PC-3 (cell line): ENCODE measurements at regions not wholly inside any gene's neighbourhood (a gene's known extent, or its start where the extent isn't known, plus 50 kb on each side); places are given as distances from the start of the nearest gene placed in this dataset.

Experiments
- ATAC-seq: fragments of 200-7000 bp; cut with Tn5 transposase; 2 replicates; pipeline ENCODE4 v1.9.1; 2020; ENCODE audit warnings: mild to moderate bottlenecking, moderate library complexity
- BruUV-seq: library from RNA; stranded (reverse); fragments of 400-500 nt; replicated peaks from 2 replicates; lab custom pipeline; 2021; lab: Mats Ljungman, UMichigan
- CTCF ChIA-PET: fragments of 300-600 bp; sonication (Branson Sonifier 250); formaldehyde crosslinking; loops from one replicate; lab custom pipeline; 2022; ENCODE audit warnings: antibody characterized with exemption; lab: Charles Lee
- POLR2A ChIA-PET: fragments of 300-600 bp; sonication (Branson Sonifier 250); formaldehyde crosslinking; loops from one replicate; lab custom pipeline; 2022; ENCODE audit warnings: antibody characterized with exemption; ENCODE audit not compliant: unreplicated experiment; lab: Charles Lee
- DNase-seq: peaks from one replicate; pipeline ENCODE4 v3.0.0-alpha.2; 2015
- H2AFZ ChIP-seq: fragments of 300-600 bp; sonication (generic); 2 replicates; pipeline ENCODE4 v1.6.0; 2016; ENCODE audit warnings: antibody characterized with exemption, low read length
- H3F3A ChIP-seq: fragments of 300-600 bp; sonication (generic); one replicate; pipeline ENCODE4 v1.6.0; 2017; ENCODE audit warnings: antibody characterized with exemption, low read length, control low read depth, mild to moderate bottlenecking; ENCODE audit not compliant: unreplicated experiment
- H3K27ac ChIP-seq: fragments of 300-600 bp; sonication (generic); 2 replicates; pipeline ENCODE4 v1.5.1; 2016; ENCODE audit warnings: mild to moderate bottlenecking, low read length
- H3K27me3 ChIP-seq: fragments of 300-600 bp; sonication (generic); 2 replicates; pipeline ENCODE4 v1.6.1; 2016; ENCODE audit warnings: low read length, mixed read lengths
- H3K36me3 ChIP-seq: fragments of 300-600 bp; sonication (generic); 2 replicates; pipeline ENCODE4 v1.6.1; 2016; ENCODE audit warnings: low read depth, mixed run types, low read length, mixed read lengths
- H3K4me1 ChIP-seq: fragments of 300-600 bp; sonication (generic); 2 replicates; pipeline ENCODE4 v1.5.1; 2016; ENCODE audit warnings: low read length; ENCODE audit not compliant: insufficient read depth
- H3K4me2 ChIP-seq: fragments of 300-600 bp; sonication (generic); 2 replicates; pipeline ENCODE4 v1.6.0; 2016; ENCODE audit warnings: low read length
- H3K4me3 ChIP-seq: fragments of 300-600 bp; sonication (generic); 2 replicates; pipeline ENCODE4 v1.5.1; 2016; ENCODE audit warnings: mild to moderate bottlenecking, low read length, mixed read lengths
- H3K79me2 ChIP-seq: fragments of 300-600 bp; sonication (generic); 2 replicates; pipeline ENCODE4 v1.6.1; 2017; ENCODE audit warnings: low read length, mixed read lengths
- H3K9ac ChIP-seq: fragments of 300-600 bp; sonication (generic); 2 replicates; pipeline ENCODE4 v1.6.0; 2016; ENCODE audit warnings: mild to moderate bottlenecking, low read length
- H3K9me2 ChIP-seq: fragments of 300-600 bp; sonication (generic); replicated peaks from 2 replicates; pipeline ENCODE4 v1.6.1; 2016; ENCODE audit warnings: mixed run types, low read length, mixed read lengths
- H3K9me3 ChIP-seq: fragments of 300-600 bp; sonication (generic); 2 replicates; pipeline ENCODE4 v1.6.1; 2016; ENCODE audit warnings: low read length, mixed read lengths
- H4K20me1 ChIP-seq: fragments of 300-600 bp; sonication (generic); 2 replicates; pipeline ENCODE4 v1.6.1; 2016; ENCODE audit warnings: low read length, mixed read lengths
- EZH2 ChIP-seq: fragments of 300-600 bp; sonication (generic); IDR thresholded peaks from one replicate; pipeline ENCODE4 v1.6.1; 2017; ENCODE audit warnings: antibody characterized with exemption, mild to moderate bottlenecking, low read length; ENCODE audit not compliant: unreplicated experiment
- EZH2phosphoT487 ChIP-seq: fragments of 300-600 bp; sonication (generic); IDR thresholded peaks from 2 replicates; pipeline ENCODE4 v1.6.1; 2018; ENCODE audit warnings: mild to moderate bottlenecking, antibody characterized with exemption, low read length, borderline replicate concordance
- intact Hi-C: fragments of 100-400 bp; cut with micrococcal nuclease; formaldehyde crosslinking; loops from 2 replicates; pipeline ENCODE4 v1.9.0; 2023
- TF ChIP-seq, protein P1 (sequence below): fragments of 300-600 bp; sonication (generic); conservative IDR thresholded peaks from 2 replicates; pipeline ENCODE4 v1.5.1; 2017; ENCODE audit warnings: antibody characterized with exemption, low read depth, mild to moderate bottlenecking, low read length

DNA sequence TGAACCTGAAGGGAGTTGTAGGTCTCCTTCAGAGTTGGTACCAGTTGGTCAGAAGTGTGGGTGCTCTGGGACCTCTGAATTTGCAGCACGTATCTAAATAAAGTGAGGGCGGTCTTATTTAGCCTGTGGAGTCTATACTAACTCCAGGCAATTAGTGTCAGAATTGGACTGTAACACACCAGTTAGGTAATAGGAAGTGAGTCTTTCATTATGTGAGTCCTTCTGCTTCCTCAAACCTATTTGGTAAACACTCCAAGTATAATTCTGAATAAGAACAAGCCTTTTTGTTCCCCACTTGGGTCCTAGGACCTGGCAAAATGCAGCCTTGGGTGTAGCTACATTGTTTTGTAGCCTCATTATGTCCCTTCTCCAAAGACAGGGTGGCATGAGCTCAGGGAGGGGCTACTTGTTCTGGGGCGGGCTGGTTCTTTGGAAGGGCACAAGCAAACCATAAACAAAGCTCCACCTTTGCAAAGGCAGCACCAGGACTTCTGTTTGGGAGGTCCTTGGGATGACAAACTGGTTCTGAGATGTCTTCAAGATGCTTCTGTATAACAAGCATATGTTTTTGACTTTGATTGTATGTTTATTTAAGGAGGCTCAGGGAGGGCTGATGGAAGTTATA is 418.0 kb downstream of the ZNF536 start:
- no TSS peak for BruUV-seq
- Histone ChIP-seq H2AFZ (no peak overlapping the region), H3K9me3 (no peaks in the 10 kb centered on the region), H3K27me3 (no peaks in the 10 kb centered on the region), H4K20me1 (no peaks in the 10 kb centered on the region), H3K4me3 (no peak overlapping the region), H3K27ac (no peak overlapping the region), H3K36me3 (no peaks in the 10 kb centered on the region), H3K79me2 (no peaks in the 10 kb centered on the region), H3K4me2 (no peak overlapping the region), H3K4me1 (no peaks in the 10 kb centered on the region), H3K9me2 (no peaks in the 10 kb centered on the region), H3F3A (no peaks in the 10 kb centered on the region), H3K9ac (no peak overlapping the region)
- intact Hi-C loops, result no loop called here
- no peak for TF ChIP-seq EZH2phosphoT487
- TF ChIP-seq EZH2, result no peak
- TF ChIP-seq, protein P1, sequence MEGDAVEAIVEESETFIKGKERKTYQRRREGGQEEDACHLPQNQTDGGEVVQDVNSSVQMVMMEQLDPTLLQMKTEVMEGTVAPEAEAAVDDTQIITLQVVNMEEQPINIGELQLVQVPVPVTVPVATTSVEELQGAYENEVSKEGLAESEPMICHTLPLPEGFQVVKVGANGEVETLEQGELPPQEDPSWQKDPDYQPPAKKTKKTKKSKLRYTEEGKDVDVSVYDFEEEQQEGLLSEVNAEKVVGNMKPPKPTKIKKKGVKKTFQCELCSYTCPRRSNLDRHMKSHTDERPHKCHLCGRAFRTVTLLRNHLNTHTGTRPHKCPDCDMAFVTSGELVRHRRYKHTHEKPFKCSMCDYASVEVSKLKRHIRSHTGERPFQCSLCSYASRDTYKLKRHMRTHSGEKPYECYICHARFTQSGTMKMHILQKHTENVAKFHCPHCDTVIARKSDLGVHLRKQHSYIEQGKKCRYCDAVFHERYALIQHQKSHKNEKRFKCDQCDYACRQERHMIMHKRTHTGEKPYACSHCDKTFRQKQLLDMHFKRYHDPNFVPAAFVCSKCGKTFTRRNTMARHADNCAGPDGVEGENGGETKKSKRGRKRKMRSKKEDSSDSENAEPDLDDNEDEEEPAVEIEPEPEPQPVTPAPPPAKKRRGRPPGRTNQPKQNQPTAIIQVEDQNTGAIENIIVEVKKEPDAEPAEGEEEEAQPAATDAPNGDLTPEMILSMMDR, result no peak
- POLR2A ChIA-PET, result no interaction called here
- ATAC-seq (no peak), DNase-seq (no peak)
- CTCF ChIA-PET, result no interaction called here

DNA sequence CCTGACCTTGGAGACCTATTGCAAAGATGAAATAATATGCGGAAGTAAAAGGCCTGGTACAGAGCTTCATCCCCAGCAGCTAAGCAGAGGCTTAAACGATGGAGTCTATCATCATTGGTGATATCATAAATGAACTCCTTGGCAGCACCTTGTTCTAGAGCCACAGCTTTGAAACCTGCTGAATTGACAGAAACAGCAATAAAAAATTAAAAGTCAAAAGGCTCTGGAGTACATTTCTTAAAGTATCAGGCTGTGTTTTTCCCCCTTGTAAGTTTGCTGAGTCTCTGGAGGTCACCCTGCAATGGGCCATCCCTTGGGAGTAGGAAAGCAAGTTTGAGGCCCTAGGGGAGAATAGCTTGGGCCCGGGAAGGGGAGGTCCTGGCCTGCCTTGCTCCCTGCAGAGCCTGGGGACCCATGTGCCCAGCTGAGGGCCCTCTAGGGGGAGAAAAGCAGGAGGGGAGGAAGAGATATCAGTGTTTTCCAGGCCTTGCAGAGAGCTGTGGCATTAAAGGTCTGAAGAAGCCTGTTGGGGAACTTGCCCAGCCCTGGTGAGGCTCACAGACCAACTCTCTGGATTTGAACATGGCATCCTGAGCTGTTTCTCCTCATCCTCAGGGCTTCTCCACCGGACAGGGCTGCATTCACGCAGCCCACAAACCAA is 416.1 kb downstream of the ZNF536 start:
- POLR2A ChIA-PET, result no interaction called here
- BruUV-seq, result no TSS peak
- intact Hi-C loops, result no loop called here
- CTCF ChIA-PET, result no interaction called here
- Histone ChIP-seq H3K79me2 (no peaks in the 10 kb centered on the region), H2AFZ (no peak overlapping the region), H3K4me2 (no peak overlapping the region), H3K9ac (no peak overlapping the region), H3K27ac (no peak overlapping the region), H3K27me3 (no peaks in the 10 kb centered on the region), H3K36me3 (no peaks in the 10 kb centered on the region), H3K4me1 (no peaks in the 10 kb centered on the region), H3F3A (no peaks in the 10 kb centered on the region), H3K4me3 (no peak overlapping the region), H3K9me2 (no peaks in the 10 kb centered on the region), H4K20me1 (no peaks in the 10 kb centered on the region), H3K9me3 (no peaks in the 10 kb centered on the region)
- TF ChIP-seq EZH2 (no peak), EZH2phosphoT487 (no peak)
- TF ChIP-seq, protein P1, result no peak
- ATAC-seq, result no peak
- no peak for DNase-seq
